ENCODE measurements at regions not wholly inside any gene's neighbourhood (a gene's known extent, or its start where the extent isn't known, plus 50 kb on each side); places are given as distances from the start of the nearest gene placed in this dataset.

DNA sequence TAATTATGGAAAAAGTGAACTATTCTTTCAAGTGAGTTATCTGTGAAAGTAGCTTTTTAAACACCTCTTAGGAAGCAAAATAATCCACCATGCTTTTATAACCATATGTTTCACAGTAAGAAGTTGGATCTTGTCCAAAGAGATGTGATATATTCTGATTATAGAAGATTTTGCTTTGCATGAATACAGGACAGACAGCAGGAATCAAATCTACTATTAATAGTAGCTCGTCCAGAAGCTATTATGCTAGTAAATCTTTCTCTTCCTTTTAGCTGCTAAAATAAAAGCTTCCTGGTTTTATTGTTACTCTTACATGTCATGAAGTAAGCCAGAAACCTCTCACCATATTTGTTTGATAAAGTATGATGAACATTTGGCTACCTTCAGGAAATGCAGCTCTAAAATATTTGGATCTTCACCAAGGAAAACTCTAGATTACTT is 257.0 kb downstream of the IPO8 start:
- Histone ChIP-seq H3K9ac (ENCODE audit: low read depth in 1 of 2, low read length in 2 of 2) (no peak overlapping the region), H3K4me3 (ENCODE audit: low read depth in 1 of 3, low read length in 3 of 3) (no peak overlapping the region), H3K9me3 (ENCODE audit: control insufficient read depth in 4 of 4, low read length in 3 of 4) (no peaks in the 10 kb centered on the region), H3K27me3 (ENCODE audit: control insufficient read depth in 4 of 4, insufficient read depth in 4 of 4, low read length in 3 of 4) (no peaks in the 10 kb centered on the region), H3K36me3 (ENCODE audit: control insufficient read depth in 4 of 4, insufficient read depth in 3 of 4, low read depth in 1 of 4, low read length in 3 of 4) (no peaks in the 10 kb centered on the region), H3K27ac (ENCODE audit: low read depth in 1 of 2, low read length in 2 of 2) (no peak overlapping the region), H3K4me1 (ENCODE audit: control insufficient read depth in 4 of 4, insufficient read depth in 4 of 4, low read length in 3 of 4) (peaks cover 2 to 19% (median 14%) of the 10 kb centered on the region in 4 donors)
- WGBS = 74% methylated on average over 1 of the region's 1 CpG
- DNase-seq (ENCODE audit: low spot score) = no peak
- no peak for TF ChIP-seq EGR1 (IDR thresholded peaks at IDR 0.05; ENCODE audit: low read depth in 2 of 2)

GRCh38 chr12:30437616-30438015 is 258.1 kb downstream of the IPO8 start:
- no peak for DNase-seq (ENCODE audit: low spot score)
- Histone ChIP-seq H3K36me3 (ENCODE audit: control insufficient read depth in 4 of 4, insufficient read depth in 3 of 4, low read depth in 1 of 4, low read length in 3 of 4) (no peaks in the 10 kb centered on the region), H3K9ac (ENCODE audit: low read depth in 1 of 2, low read length in 2 of 2) (no peak overlapping the region), H3K27ac (ENCODE audit: low read depth in 1 of 2, low read length in 2 of 2) (peak overlapping the region in 1 of 2 donors; percentile 63), H3K4me3 (ENCODE audit: low read depth in 1 of 3, low read length in 3 of 3) (no peak overlapping the region), H3K9me3 (ENCODE audit: control insufficient read depth in 4 of 4, low read length in 3 of 4) (no peaks in the 10 kb centered on the region), H3K27me3 (ENCODE audit: control insufficient read depth in 4 of 4, insufficient read depth in 4 of 4, low read length in 3 of 4) (no peaks in the 10 kb centered on the region), H3K4me1 (ENCODE audit: control insufficient read depth in 4 of 4, insufficient read depth in 4 of 4, low read length in 3 of 4) (peaks cover 2 to 19% (median 14%) of the 10 kb centered on the region in 4 donors)
- TF ChIP-seq JUND (IDR thresholded peaks at IDR 0.05) (peak in 1 of 2 donors; percentile 67), CTCF (IDR thresholded peaks at IDR 0.05; ENCODE audit: low read depth, low read length, missing input control) (no peak), MAX (IDR thresholded peaks at IDR 0.05) (peak; percentile 72), ZBTB33 (IDR thresholded peaks at IDR 0.05) (peak; percentile 56), NR2F2 (IDR thresholded peaks at IDR 0.05) (no peak), FOXA1 (IDR thresholded peaks at IDR 0.05) (peak; percentile 97), HNF4A (conservative IDR thresholded peaks at IDR 0.05) (peak; percentile 71 to 82), GABPA (IDR thresholded peaks at IDR 0.05 in 1 of 2, conservative IDR thresholded peaks at IDR 0.05 in 1 of 2) (peak in 1 of 2 donors; percentile 27), RAD21 (IDR thresholded peaks at IDR 0.05) (peak; percentile 50 to 59), YY1 (IDR thresholded peaks at IDR 0.05) (peak; percentile 94), SP1 (IDR thresholded peaks at IDR 0.05) (peak; percentile 82), TAF1 (conservative IDR thresholded peaks at IDR 0.05) (no peak), ATF3 (IDR thresholded peaks at IDR 0.05) (peak; percentile 46), EGR1 (IDR thresholded peaks at IDR 0.05; ENCODE audit: low read depth in 2 of 2) (peak in 1 of 2 donors; percentile 16), HNF4G (IDR thresholded peaks at IDR 0.05) (peak; percentile 21), FOXA2 (IDR thresholded peaks at IDR 0.05) (peak; percentile 99), RXRA (IDR thresholded peaks at IDR 0.05) (peak; percentile 53 to 76)
- TF ChIP-seq, protein P1, sequence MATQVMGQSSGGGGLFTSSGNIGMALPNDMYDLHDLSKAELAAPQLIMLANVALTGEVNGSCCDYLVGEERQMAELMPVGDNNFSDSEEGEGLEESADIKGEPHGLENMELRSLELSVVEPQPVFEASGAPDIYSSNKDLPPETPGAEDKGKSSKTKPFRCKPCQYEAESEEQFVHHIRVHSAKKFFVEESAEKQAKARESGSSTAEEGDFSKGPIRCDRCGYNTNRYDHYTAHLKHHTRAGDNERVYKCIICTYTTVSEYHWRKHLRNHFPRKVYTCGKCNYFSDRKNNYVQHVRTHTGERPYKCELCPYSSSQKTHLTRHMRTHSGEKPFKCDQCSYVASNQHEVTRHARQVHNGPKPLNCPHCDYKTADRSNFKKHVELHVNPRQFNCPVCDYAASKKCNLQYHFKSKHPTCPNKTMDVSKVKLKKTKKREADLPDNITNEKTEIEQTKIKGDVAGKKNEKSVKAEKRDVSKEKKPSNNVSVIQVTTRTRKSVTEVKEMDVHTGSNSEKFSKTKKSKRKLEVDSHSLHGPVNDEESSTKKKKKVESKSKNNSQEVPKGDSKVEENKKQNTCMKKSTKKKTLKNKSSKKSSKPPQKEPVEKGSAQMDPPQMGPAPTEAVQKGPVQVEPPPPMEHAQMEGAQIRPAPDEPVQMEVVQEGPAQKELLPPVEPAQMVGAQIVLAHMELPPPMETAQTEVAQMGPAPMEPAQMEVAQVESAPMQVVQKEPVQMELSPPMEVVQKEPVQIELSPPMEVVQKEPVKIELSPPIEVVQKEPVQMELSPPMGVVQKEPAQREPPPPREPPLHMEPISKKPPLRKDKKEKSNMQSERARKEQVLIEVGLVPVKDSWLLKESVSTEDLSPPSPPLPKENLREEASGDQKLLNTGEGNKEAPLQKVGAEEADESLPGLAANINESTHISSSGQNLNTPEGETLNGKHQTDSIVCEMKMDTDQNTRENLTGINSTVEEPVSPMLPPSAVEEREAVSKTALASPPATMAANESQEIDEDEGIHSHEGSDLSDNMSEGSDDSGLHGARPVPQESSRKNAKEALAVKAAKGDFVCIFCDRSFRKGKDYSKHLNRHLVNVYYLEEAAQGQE (IDR thresholded peaks at IDR 0.05) = peak; percentile 65
